ENCODE measurements at regions not wholly inside any gene's neighbourhood (a gene's known extent, or its start where the extent isn't known, plus 50 kb on each side); places are given as distances from the start of the nearest gene placed in this dataset.
"Not testable (repeated sequence)": the region's sequence is repeated elsewhere in the genome, so short reads cannot be mapped to it uniquely, and the experiment has no call there.

DNA sequence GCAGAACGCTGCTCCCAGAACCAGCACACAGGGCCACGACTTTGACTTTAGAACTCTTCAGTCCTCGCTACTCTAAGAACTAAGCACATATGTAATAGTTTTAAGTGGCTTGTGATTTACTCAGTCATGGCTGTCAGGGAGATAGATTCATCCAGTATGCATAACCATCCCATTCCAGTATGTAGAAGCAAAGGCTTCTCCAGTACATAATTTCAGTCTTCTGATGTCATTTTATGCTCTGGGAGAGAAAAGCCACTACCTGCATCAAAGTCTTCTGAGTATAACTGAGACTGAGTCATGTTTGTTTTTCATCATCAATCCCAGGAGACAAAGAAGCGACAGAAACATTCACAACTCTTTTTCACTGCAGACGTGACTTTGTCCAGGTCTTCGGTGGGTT is 885.7 kb downstream of the PLA2G4A start:
- no peak for FAIRE-seq
- TF ChIP-seq POLR2A (IDR thresholded peaks at IDR 0.05; ENCODE audit: low read depth, low read length): no peak
- no peak for TF ChIP-seq TAF1 (IDR thresholded peaks at IDR 0.05; ENCODE audit: borderline replicate concordance, low read depth, low read length)
- TF ChIP-seq POLR2AphosphoS5 (IDR thresholded peaks at IDR 0.05; ENCODE audit: low read depth, low read length): no peak

DNA sequence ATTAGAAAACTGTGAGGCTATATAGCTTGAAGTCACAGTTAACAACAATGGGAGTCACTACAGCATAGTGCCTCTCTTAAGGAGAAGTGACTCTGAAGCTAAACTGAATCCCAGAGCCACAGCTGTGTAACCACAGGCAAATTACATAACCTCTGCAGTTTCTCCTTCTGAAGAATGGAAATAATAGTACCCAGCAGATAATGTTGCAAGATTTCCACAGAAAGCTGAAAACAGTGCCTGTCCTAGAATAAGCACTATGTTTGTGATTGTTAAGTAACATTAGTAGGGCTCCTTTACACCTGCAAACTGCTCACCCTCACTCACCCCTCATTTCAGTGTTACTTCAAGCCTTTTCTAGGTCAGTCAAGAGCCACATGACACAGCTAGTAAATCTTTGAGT is 886.7 kb downstream of the PLA2G4A start:
- DNase-seq (ENCODE audit: insufficient read length) (no peak), FAIRE-seq (no peak)
- TF ChIP-seq TAF1 (IDR thresholded peaks at IDR 0.05; ENCODE audit: borderline replicate concordance, low read depth, low read length) (no peak), POLR2AphosphoS5 (IDR thresholded peaks at IDR 0.05; ENCODE audit: low read depth, low read length) (no peak), POLR2A (IDR thresholded peaks at IDR 0.05; ENCODE audit: low read depth, low read length) (no peak)

More for the DNA sequence above, 885.7 kb downstream of the PLA2G4A start:
- DNase-seq (ENCODE audit: insufficient read length): no peak

DNA sequence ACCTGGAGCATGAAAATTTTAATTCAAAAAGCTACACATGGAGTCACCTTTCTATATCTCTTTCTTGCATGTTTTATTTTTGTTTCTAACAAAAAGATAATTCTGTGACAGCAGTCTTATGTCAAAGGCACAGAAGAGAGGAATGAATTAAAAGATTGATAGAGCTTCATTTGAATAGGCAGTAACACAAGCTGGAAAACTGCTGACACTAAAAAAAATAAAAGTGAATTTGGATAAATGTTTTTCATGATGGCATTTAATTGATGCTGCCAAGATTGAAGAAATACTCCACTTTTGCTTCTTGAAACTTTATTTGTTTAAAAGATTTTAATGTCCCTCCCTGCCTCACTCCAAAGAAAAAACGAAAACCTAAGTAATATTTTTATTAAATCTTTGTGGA is 887.4 kb downstream of the PLA2G4A start:
- DNase-seq (ENCODE audit: insufficient read length) (no peak), FAIRE-seq (no peak)
- no peak for TF ChIP-seq POLR2A (IDR thresholded peaks at IDR 0.05; ENCODE audit: low read depth, low read length)
- TF ChIP-seq POLR2AphosphoS5 (IDR thresholded peaks at IDR 0.05; ENCODE audit: low read depth, low read length): no peak
- no peak for TF ChIP-seq TAF1 (IDR thresholded peaks at IDR 0.05; ENCODE audit: borderline replicate concordance, low read depth, low read length)

DNA sequence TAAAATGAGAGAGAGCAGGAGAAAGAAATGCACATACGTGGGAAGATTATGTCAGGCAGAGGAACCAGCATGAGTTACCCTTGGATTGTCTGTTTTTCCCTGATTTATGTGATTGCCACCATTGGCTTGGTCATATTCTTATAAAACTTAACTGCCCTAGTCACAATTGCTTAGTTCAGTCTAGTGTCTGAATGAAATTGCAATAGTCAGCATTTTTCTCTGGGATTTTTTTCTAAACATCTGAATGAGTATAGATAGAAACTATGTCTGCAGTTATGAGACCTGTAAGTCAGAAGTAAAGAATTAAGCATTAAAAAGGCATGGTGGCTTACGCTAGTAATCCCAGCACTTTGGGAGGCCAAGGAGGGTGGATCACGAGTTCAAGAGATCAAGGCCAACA is 889.8 kb downstream of the PLA2G4A start:
- DNase-seq (ENCODE audit: insufficient read length): no peak
- FAIRE-seq: no peak
- TF ChIP-seq POLR2A (IDR thresholded peaks at IDR 0.05; ENCODE audit: low read depth, low read length) (no peak), TAF1 (IDR thresholded peaks at IDR 0.05; ENCODE audit: borderline replicate concordance, low read depth, low read length) (no peak), POLR2AphosphoS5 (IDR thresholded peaks at IDR 0.05; ENCODE audit: low read depth, low read length) (no peak)

DNA sequence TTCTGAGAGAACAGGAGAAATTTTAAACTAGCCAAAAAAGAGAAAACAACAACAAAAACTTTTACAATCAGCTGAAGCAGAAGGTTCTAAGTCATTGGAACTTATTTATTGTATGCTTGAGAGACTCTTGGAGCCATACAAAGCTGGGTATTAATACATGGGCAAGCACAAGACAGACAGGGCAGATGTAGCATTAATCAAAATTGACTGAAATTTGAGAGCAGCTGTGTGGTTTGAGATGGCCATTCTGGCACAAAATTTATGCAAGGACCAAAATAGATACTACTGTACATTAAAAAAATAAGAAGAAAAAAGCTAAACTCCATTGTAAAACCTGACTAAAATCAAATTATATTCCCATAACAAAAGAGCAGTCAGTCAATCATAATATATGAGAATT is 892.5 kb downstream of the PLA2G4A start:
- TF ChIP-seq POLR2A (IDR thresholded peaks at IDR 0.05; ENCODE audit: low read depth, low read length) (no peak), TAF1 (IDR thresholded peaks at IDR 0.05; ENCODE audit: borderline replicate concordance, low read depth, low read length) (no peak), POLR2AphosphoS5 (IDR thresholded peaks at IDR 0.05; ENCODE audit: low read depth, low read length) (no peak)
- no peak for FAIRE-seq
- DNase-seq (ENCODE audit: insufficient read length): no peak

DNA sequence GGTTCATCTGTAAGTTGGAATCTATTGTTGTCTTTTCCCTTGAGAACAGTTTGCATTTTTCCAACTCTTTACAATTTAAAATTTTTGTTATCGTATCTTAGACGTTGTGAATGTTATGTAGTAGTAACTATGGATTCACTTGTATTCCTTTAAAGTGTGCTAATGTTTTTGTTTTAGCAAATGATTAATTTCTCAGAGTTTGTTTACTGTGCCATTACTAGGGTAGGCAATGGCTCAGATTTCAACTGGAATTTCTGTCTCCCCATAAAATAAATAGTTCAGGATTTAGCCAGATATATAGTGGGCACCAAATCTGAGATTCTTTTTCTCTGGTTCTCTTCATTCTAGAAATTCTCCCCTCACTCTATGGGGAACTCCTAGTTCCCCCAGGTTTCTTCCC is 896.5 kb downstream of the PLA2G4A start:
- FAIRE-seq: no peak
- TF ChIP-seq TAF1 (IDR thresholded peaks at IDR 0.05; ENCODE audit: borderline replicate concordance, low read depth, low read length) (no peak), POLR2AphosphoS5 (IDR thresholded peaks at IDR 0.05; ENCODE audit: low read depth, low read length) (no peak), POLR2A (IDR thresholded peaks at IDR 0.05; ENCODE audit: low read depth, low read length) (no peak)
- DNase-seq (ENCODE audit: insufficient read length): no peak

DNA sequence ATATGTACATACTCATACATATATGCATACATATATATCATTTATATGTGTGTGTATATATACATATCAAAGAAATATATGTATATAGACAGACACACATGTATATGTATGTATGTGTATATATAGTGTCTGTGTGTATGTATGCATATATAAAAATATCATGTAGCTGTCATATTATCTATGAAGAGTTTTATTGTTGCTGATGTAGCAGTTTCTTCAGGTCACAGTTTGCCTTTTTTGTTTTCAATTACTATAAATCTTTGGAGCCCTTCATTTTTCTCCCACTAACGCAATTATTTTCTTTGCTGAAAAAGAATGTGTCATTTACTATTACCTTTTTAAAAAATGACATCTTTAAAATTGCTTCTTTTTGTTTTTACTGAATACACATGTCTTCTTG is 904.5 kb downstream of the PLA2G4A start:
- no peak for DNase-seq (ENCODE audit: insufficient read length)
- TF ChIP-seq POLR2AphosphoS5 (IDR thresholded peaks at IDR 0.05; ENCODE audit: low read depth, low read length): no peak
- no peak for TF ChIP-seq POLR2A (IDR thresholded peaks at IDR 0.05; ENCODE audit: low read depth, low read length)
- no peak for TF ChIP-seq TAF1 (IDR thresholded peaks at IDR 0.05; ENCODE audit: borderline replicate concordance, low read depth, low read length)
- FAIRE-seq: no peak

DNA sequence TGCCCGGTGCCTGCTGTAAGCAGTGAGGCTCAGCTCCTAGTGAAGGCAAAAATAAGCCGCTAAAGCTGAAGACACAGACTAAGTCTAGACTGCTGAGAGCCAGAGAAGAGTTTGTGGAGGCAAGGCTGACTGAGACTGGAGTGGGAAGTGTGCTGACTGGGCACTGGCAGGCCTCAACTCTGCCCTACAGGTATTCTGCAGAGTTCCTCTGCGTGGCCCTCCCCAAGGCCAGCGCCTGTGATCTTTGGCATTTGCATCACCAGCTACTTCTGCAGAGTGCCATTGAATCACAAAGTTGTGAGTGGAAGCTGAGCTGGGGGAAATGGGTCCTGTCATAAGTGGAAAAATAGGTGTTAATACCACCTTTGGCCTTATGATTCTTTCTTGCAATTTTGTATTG is 905.7 kb downstream of the PLA2G4A start:
- FAIRE-seq (no peak), DNase-seq (ENCODE audit: insufficient read length) (no peak)
- no peak for TF ChIP-seq POLR2AphosphoS5 (IDR thresholded peaks at IDR 0.05; ENCODE audit: low read depth, low read length)
- TF ChIP-seq POLR2A (IDR thresholded peaks at IDR 0.05; ENCODE audit: low read depth, low read length): no peak
- TF ChIP-seq TAF1 (IDR thresholded peaks at IDR 0.05; ENCODE audit: borderline replicate concordance, low read depth, low read length): no peak

DNA sequence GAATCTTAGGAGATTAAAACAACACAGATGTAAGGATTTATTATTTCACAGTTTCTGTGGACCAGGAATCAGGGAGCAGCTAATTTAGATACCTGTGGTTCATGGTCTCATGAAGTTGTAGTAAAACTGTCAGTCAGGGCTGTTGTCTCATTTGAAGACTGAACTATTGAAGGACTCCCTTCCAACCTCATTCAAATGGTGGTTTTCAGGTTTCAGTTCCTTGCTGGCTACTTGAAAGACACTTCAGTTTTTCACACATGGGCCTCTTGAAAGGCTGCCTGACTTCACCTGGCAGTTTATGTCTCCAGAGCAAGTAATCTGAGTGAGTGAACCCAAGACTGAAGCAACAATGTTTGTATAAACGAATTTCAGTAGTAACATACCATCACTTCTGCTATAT is 915.9 kb downstream of the PLA2G4A start:
- DNase-seq (ENCODE audit: insufficient read length) (no peak), FAIRE-seq (no peak)
- TF ChIP-seq POLR2AphosphoS5 (IDR thresholded peaks at IDR 0.05; ENCODE audit: low read depth, low read length) (no peak), TAF1 (IDR thresholded peaks at IDR 0.05; ENCODE audit: borderline replicate concordance, low read depth, low read length) (no peak)

DNA sequence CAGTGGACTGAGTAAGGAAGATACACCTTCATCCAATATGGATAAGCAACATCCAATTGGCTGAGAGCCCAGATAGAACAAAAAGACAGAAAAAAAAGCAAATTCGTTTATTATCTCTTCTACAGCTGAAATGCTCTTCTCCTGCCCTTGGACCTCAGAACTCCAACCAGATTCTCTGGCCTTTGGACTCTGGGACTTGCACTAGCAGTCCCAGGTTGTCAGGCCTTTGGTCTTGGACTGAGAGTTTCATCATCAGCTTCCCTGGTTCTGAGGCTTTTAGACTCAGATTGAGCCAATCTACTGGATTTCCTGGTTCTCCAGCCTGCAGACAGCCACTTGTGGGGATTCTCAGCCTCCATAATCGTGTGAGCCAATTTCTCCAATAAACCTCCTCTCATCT is 926.8 kb downstream of the PLA2G4A start:
- no peak for FAIRE-seq

DNA sequence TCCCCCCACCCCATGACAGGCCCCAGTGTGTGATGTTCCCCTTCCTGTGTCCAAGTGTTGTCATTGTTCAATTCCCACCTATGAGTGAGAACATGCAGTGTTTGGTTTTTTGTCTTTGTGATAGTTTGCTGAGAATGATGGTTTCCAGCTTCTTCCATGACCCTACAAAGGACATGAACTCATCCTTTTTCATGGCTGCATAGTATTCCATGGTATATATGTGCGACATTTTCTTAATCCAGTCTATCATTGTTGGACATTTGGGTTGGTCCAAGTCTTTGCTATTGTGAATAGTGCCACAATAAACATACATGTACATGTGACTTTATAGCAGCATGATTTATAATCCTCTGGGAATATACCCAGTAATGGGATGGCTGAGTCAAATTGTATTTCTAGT is 927.9 kb downstream of the PLA2G4A start:
- not testable (repeated sequence) for DNase-seq (ENCODE audit: insufficient read length); FAIRE-seq

More for the DNA sequence above, 926.8 kb downstream of the PLA2G4A start:
- no peak for DNase-seq (ENCODE audit: insufficient read length)
- no peak for TF ChIP-seq POLR2A (IDR thresholded peaks at IDR 0.05; ENCODE audit: low read depth, low read length)
- TF ChIP-seq TAF1 (IDR thresholded peaks at IDR 0.05; ENCODE audit: borderline replicate concordance, low read depth, low read length): no peak
- TF ChIP-seq POLR2AphosphoS5 (IDR thresholded peaks at IDR 0.05; ENCODE audit: low read depth, low read length): no peak

DNA sequence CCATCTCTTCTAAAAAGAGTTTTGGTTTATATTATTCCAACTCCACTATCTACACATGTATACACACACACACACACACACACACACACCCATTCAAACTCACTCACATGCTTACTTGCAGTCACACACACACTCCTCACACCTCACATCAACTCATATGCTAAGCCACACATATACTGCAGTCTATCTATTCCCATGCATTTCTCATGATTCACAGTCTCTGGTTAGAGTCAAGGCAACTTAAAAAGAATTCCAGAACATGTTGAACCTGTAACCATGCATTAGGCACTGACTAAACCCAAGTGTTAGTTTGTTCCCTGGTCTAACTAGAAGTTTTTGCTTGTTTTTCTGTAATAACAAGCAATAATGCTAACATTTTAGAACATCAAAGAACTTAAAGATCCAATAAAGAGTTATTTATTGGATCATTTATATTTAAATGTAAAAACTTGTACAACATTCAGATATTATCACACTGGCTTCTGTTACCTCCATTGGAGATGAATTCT is 931.1 kb downstream of the PLA2G4A start:
- FAIRE-seq (peak; percentile 9), DNase-seq (ENCODE audit: insufficient read length) (no peak)
- TF ChIP-seq POLR2A (IDR thresholded peaks at IDR 0.05; ENCODE audit: low read depth, low read length) (no peak), TAF1 (IDR thresholded peaks at IDR 0.05; ENCODE audit: borderline replicate concordance, low read depth, low read length) (no peak), POLR2AphosphoS5 (IDR thresholded peaks at IDR 0.05; ENCODE audit: low read depth, low read length) (no peak)

DNA sequence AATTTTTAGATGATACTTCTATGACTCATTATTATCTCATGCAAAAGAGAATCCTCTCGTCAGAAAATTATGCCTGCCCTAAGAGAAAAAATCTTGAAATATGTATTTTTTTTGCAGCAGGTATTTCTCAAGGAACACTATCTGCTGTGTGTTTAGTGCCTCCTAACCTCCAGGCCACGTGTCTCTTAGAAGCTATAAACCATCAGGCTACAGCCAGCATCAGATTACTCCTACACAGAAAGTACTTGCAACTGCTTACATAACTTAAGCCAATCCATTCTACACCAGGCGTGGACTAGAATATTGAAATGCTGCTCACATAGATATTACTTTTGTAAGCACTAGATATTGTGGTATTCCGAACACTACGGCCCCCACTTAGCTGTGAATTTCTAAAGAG is 933.4 kb downstream of the PLA2G4A start:
- no peak for DNase-seq (ENCODE audit: insufficient read length)
- no peak for TF ChIP-seq POLR2AphosphoS5 (IDR thresholded peaks at IDR 0.05; ENCODE audit: low read depth, low read length)
- FAIRE-seq: no peak

Data from GM12892 (cell line).